LNCaP clone FGC (cell line): ENCODE measurements at regions not wholly inside any gene's neighbourhood (a gene's known extent, or its start where the extent isn't known, plus 50 kb on each side); places are given as distances from the start of the nearest gene placed in this dataset.

Experiments
- DNase-seq: peaks from one replicate; pipeline ENCODE4 v3.0.0-alpha.2; 2011; ENCODE audit warnings: low read depth
- H3K4me3 ChIP-seq: 2 replicates; pipeline ENCODE4 v1.5.1; 2011; ENCODE audit warnings: mild to moderate bottlenecking, low read depth, low read length, control low read depth
- CTCF ChIP-seq: IDR thresholded peaks from 2 replicates; pipeline ENCODE4 v1.5.1; 2012; ENCODE audit warnings: mild to moderate bottlenecking; ENCODE audit not compliant: control insufficient read depth, insufficient read depth; ENCODE audit errors: extremely low read depth

GRCh38 chr5:89756955-89757354 lies 652.6 kb downstream of the CETN3 start:
- TF ChIP-seq CTCF = no peak
- no peak for DNase-seq
- no peak overlapping the region for H3K4me3 ChIP-seq

GRCh38 chr5:89755024-89755423 lies 654.5 kb downstream of the CETN3 start:
- DNase-seq = no peak
- H3K4me3 ChIP-seq = no peak overlapping the region
- TF ChIP-seq CTCF = no peak

GRCh38 chr5:89735082-89735481 lies 674.5 kb downstream of the CETN3 start:
- no peak overlapping the region for H3K4me3 ChIP-seq
- no peak for DNase-seq
- no peak for TF ChIP-seq CTCF

- no peak for DNase-seq
- TF ChIP-seq CTCF = no peak
- H3K4me3 ChIP-seq = no peak overlapping the region
Observed at GRCh38 chr5:89733772-89734171, 675.8 kb downstream of the CETN3 start.

GRCh38 chr5:89729623-89730301 lies 679.8 kb downstream of the CETN3 start:
- no peak overlapping the region for H3K4me3 ChIP-seq
- TF ChIP-seq CTCF = peak; percentile 49
- DNase-seq = no peak

- DNase-seq = peak; percentile 6
- TF ChIP-seq CTCF = no peak
- H3K4me3 ChIP-seq = no peak overlapping the region
Observed at GRCh38 chr5:89728750-89729149, 680.8 kb downstream of the CETN3 start.

GRCh38 chr5:89728134-89728533 lies 681.4 kb downstream of the CETN3 start:
- no peak for DNase-seq
- TF ChIP-seq CTCF = no peak
- H3K4me3 ChIP-seq = no peak overlapping the region
